ENCODE measurements at regions not wholly inside any gene's neighbourhood (a gene's known extent, or its start where the extent isn't known, plus 50 kb on each side); places are given as distances from the start of the nearest gene placed in this dataset.

DNA sequence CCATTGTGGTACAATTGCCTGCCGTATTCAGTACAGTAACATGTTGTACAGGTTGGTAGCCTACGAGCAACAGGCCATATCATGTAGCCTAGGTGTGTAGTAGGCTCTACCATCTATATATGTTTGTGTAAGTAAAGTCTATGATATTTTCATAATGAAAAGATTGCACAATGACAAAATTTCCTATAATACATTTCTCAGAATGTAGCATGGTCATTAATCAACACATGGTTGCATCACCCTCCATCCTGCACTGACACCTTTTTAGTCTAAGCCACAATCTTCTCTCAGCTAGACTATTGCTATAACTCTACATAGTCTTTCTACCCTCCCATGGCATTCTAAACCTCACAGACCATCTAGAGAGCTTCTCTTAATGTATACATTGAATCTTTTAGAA lies 158.5 kb upstream of the HMGA2 start:
- no peak overlapping the region for H3K27ac Mint-ChIP-seq
- peaks cover 3% of the 10 kb centered on the region for H3K4me1 Mint-ChIP-seq (ENCODE audit: low read depth)
- no peaks in the 10 kb centered on the region for H3K36me3 Mint-ChIP-seq (ENCODE audit: insufficient read depth)
- H3K9me3 Mint-ChIP-seq (ENCODE audit: low read depth) = peaks cover 16% of the 10 kb centered on the region
- no peak overlapping the region for H3K4me3 Mint-ChIP-seq (ENCODE audit: low read depth)
- H3K27me3 Mint-ChIP-seq = no peaks in the 10 kb centered on the region
- no peak for TF ChIP-seq CTCF (IDR thresholded peaks at IDR 0.05; ENCODE audit: unreplicated experiment)
- no peak for DNase-seq (ENCODE audit: low spot score, unreplicated experiment)

DNA sequence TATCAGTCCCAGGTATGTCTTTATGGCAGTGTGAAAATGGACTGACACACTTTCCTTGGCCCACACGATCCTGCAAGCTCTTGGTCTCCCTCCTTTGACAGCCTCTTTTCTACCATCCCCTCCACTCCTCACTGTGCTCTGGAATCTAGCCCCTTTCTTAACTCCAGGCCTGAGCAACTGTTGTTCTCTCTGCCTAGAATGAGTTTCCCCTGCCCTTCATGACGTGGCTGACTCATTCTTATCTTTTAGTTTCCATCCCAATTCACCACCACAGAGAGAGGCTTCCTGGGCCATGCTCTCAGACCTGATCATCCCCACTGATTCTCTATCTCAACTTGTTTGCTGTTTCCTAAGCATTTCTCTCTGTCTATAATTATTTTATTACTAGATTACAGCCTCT lies 157.4 kb upstream of the HMGA2 start:
- no peak overlapping the region for H3K4me3 Mint-ChIP-seq (ENCODE audit: low read depth)
- no peak overlapping the region for H3K27ac Mint-ChIP-seq
- no peak for DNase-seq (ENCODE audit: low spot score, unreplicated experiment)

DNA sequence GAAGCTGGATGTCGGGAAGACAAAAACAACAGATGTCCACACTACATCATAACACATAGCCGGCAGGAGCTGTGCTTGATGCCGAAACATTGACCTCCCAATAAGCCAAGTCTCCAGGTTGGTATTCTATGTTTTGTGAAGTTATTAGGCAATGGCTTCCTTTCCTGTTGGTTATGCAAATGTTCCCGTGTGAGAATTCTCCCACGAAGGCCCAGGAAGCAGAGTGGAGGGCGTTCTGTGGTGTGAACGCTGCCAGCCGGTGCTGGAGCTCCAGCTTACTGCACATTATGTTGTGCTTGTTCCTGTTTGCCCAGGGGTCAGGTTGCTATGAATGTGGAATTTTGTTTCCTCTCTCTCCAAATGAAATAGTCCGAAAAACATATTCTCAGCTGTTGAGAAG lies 156.4 kb upstream of the HMGA2 start:
- no peak for TF ChIP-seq CTCF (IDR thresholded peaks at IDR 0.05; ENCODE audit: unreplicated experiment)
- H3K27ac Mint-ChIP-seq = no peak overlapping the region
- H3K4me1 Mint-ChIP-seq (ENCODE audit: low read depth) = peaks cover 3% of the 10 kb centered on the region
- H3K9me3 Mint-ChIP-seq (ENCODE audit: low read depth) = peaks cover 16% of the 10 kb centered on the region
- no peaks in the 10 kb centered on the region for H3K36me3 Mint-ChIP-seq (ENCODE audit: insufficient read depth)
- H3K4me3 Mint-ChIP-seq (ENCODE audit: low read depth) = no peak overlapping the region
- no peaks in the 10 kb centered on the region for H3K27me3 Mint-ChIP-seq
- no peak for DNase-seq (ENCODE audit: low spot score, unreplicated experiment)

More for the DNA sequence above, 157.4 kb upstream of the HMGA2 start:
- Mint-ChIP-seq H3K36me3 (ENCODE audit: insufficient read depth) (no peaks in the 10 kb centered on the region), H3K9me3 (ENCODE audit: low read depth) (peaks cover 16% of the 10 kb centered on the region), H3K27me3 (no peaks in the 10 kb centered on the region), H3K4me1 (ENCODE audit: low read depth) (peaks cover 3% of the 10 kb centered on the region)
- no peak for TF ChIP-seq CTCF (IDR thresholded peaks at IDR 0.05; ENCODE audit: unreplicated experiment)

DNA sequence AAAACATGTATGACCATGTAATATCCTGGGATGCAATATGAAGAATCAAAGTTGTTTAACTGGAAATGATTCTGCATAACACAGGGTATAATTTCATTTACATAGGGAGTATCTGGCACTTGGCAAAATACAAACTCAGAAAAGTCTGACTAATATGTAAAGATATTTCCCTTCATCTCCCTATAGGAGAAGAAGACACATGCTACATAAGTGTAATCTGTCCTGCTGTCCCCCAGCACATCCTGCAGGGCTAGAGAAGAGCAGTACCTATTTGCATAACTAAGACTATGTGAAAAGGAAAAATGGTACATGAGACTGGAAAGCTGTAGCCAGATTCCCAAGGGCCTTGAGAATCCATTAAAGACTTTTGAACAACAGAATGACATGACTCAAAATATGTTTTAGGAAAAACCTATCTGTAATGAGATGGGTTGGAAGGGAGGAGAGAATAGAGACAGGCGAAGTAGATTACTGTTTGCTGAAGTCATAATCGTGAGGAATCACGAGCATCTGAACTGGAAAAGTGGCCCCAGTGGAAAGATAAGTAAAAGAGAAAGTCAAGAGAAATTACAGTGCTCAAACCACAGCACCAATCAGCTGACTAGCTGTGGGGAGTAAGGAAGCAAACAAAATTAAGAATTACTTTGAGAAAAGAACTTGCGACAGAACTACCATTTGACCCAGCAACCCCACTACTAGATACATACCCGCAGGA lies 155.1 kb upstream of the HMGA2 start:
- H3K9me3 Mint-ChIP-seq (ENCODE audit: low read depth) = peaks cover 11% of the 10 kb centered on the region
- H3K4me1 Mint-ChIP-seq (ENCODE audit: low read depth) = peaks cover 3% of the 10 kb centered on the region
- H3K27ac Mint-ChIP-seq = no peak overlapping the region
- no peaks in the 10 kb centered on the region for H3K36me3 Mint-ChIP-seq (ENCODE audit: insufficient read depth)
- no peaks in the 10 kb centered on the region for H3K27me3 Mint-ChIP-seq
- DNase-seq (ENCODE audit: low spot score, unreplicated experiment) = no peak
- TF ChIP-seq CTCF (IDR thresholded peaks at IDR 0.05; ENCODE audit: unreplicated experiment) = no peak
- H3K4me3 Mint-ChIP-seq (ENCODE audit: low read depth) = no peak overlapping the region

GRCh38 chr12:65670775-65671174 lies 153.5 kb upstream of the HMGA2 start:
- H3K9me3 Mint-ChIP-seq (ENCODE audit: low read depth) = no peaks in the 10 kb centered on the region
- no peak overlapping the region for H3K27ac Mint-ChIP-seq
- H3K36me3 Mint-ChIP-seq (ENCODE audit: insufficient read depth) = no peaks in the 10 kb centered on the region
- peaks cover 5% of the 10 kb centered on the region for H3K4me1 Mint-ChIP-seq (ENCODE audit: low read depth)
- H3K27me3 Mint-ChIP-seq = no peaks in the 10 kb centered on the region
- DNase-seq (ENCODE audit: low spot score, unreplicated experiment) = no peak
- H3K4me3 Mint-ChIP-seq (ENCODE audit: low read depth) = no peak overlapping the region
- no peak for TF ChIP-seq CTCF (IDR thresholded peaks at IDR 0.05; ENCODE audit: unreplicated experiment)
